OCI-LY7 (cell line): ENCODE measurements at regions not wholly inside any gene's neighbourhood (a gene's known extent, or its start where the extent isn't known, plus 50 kb on each side); places are given as distances from the start of the nearest gene placed in this dataset.

Source experiments
- BruUV-seq: library from RNA; stranded (reverse); fragments of 400-500 nt; replicated peaks from 2 replicates; lab custom pipeline; 2021; lab: Mats Ljungman, UMichigan
- CTCF ChIA-PET: fragments of 300-600 bp; sonication (Branson Sonifier 250); formaldehyde crosslinking; loops from one replicate; lab custom pipeline; 2022; ENCODE audit warnings: antibody characterized with exemption; ENCODE audit not compliant: unreplicated experiment; lab: Charles Lee
- POLR2A ChIA-PET: fragments of 300-600 bp; sonication (Branson Sonifier 250); formaldehyde crosslinking; loops from one replicate; lab custom pipeline; 2022; ENCODE audit warnings: antibody characterized with exemption; lab: Charles Lee
- DNase-seq: peaks from one replicate; pipeline ENCODE4 v3.0.0-alpha.2; 2015; ENCODE audit warnings: low spot score
- H2AFZ ChIP-seq: fragments of 200-600 bp; sonication (generic), shearing (Covaris generic); 2 replicates; pipeline ENCODE4 v1.6.1; 2014; ENCODE audit warnings: mild to moderate bottlenecking, antibody characterized with exemption, low read length, moderate library complexity
- H3K27ac ChIP-seq: fragments of 200-600 bp; sonication (generic); 2 replicates; pipeline ENCODE4 v1.5.1; 2014; ENCODE audit warnings: mixed run types, low read depth, mild to moderate bottlenecking, moderate library complexity, low read length, inconsistent platforms; ENCODE audit not compliant: poor library complexity, severe bottlenecking
- H3K36me3 ChIP-seq: fragments of 200-600 bp; sonication (generic); 2 replicates; pipeline ENCODE4 v1.6.1; 2014; ENCODE audit warnings: mild to moderate bottlenecking, antibody characterized with exemption, low read length, moderate library complexity, mixed read lengths; ENCODE audit not compliant: insufficient read depth
- H3K4me1 ChIP-seq: fragments of 200-600 bp; sonication (generic); 2 replicates; pipeline ENCODE4 v1.5.1; 2014; ENCODE audit warnings: mild to moderate bottlenecking, low read length; ENCODE audit not compliant: insufficient read depth, poor library complexity, severe bottlenecking
- H3K4me2 ChIP-seq: fragments of 200-600 bp; sonication (generic); 2 replicates; pipeline ENCODE4 v1.6.1; 2014; ENCODE audit warnings: mild to moderate bottlenecking, low read length
- H3K4me3 ChIP-seq: fragments of 200-600 bp; sonication (generic); 2 replicates; pipeline ENCODE4 v1.5.1; 2014; ENCODE audit warnings: mild to moderate bottlenecking, low read depth, low read length; ENCODE audit not compliant: poor library complexity, severe bottlenecking
- H3K79me2 ChIP-seq: fragments of 200-600 bp; sonication (generic); 2 replicates; pipeline ENCODE4 v1.6.1; 2016; ENCODE audit warnings: low read depth, mild to moderate bottlenecking, low read length, moderate library complexity, mixed read lengths; ENCODE audit not compliant: insufficient read depth
- H3K9me2 ChIP-seq: fragments of 200-600 bp; sonication (generic); 2 replicates; pipeline ENCODE4 v1.6.1; 2016; ENCODE audit warnings: mild to moderate bottlenecking, low read length, mixed read lengths; ENCODE audit not compliant: insufficient read depth
- H3K9me3 ChIP-seq: fragments of 200-600 bp; sonication (generic); 2 replicates; pipeline ENCODE4 v1.6.1; 2014; ENCODE audit warnings: mild to moderate bottlenecking, mixed run types, low read length, mixed read lengths
- H4K20me1 ChIP-seq: fragments of 200-600 bp; sonication (generic); 2 replicates; pipeline ENCODE4 v1.6.1; 2014; ENCODE audit warnings: mild to moderate bottlenecking, antibody characterized with exemption, low read length, moderate library complexity, mixed read lengths; ENCODE audit not compliant: insufficient read depth
- CTCF ChIP-seq: fragments of 200-600 bp; sonication (generic); conservative IDR thresholded peaks from 2 replicates; pipeline ENCODE4 v1.5.1; 2014; ENCODE audit warnings: mild to moderate bottlenecking, antibody characterized with exemption, low read length, moderate library complexity, mixed read lengths
- EZH2phosphoT487 ChIP-seq: fragments of 200-600 bp; sonication (generic); IDR thresholded peaks from 2 replicates; pipeline ENCODE4 v1.6.1; 2018; ENCODE audit warnings: low read depth, borderline replicate concordance, mild to moderate bottlenecking, mixed run types, antibody characterized with exemption, low read length, moderate library complexity, mixed read lengths
- intact Hi-C: fragments of 100-400 bp; cut with micrococcal nuclease; formaldehyde crosslinking; loops from one replicate; pipeline ENCODE4 v1.10.0; 2022; ENCODE audit not compliant: unreplicated experiment

- Histone ChIP-seq H3K9me3 (no peaks in the 10 kb centered on the region), H3K4me1 (no peaks in the 10 kb centered on the region), H2AFZ (no peak overlapping the region), H3K4me2 (no peak overlapping the region), H3K9me2 (no peaks in the 10 kb centered on the region), H3K4me3 (no peak overlapping the region), H3K79me2 (no peaks in the 10 kb centered on the region), H3K27ac (no peak overlapping the region), H4K20me1 (no peaks in the 10 kb centered on the region), H3K36me3 (no peaks in the 10 kb centered on the region)
- BruUV-seq: no TSS peak
- DNase-seq: no peak
- TF ChIP-seq EZH2phosphoT487 (no peak), CTCF (no peak)
- POLR2A ChIA-PET: interaction anchor here (0.6 kb wide), 1 partner anchor 156 kb away, joined by 4 read pairs; no protein-coding TSS in a partner anchor
- CTCF ChIA-PET: no interaction called here
- intact Hi-C loops: no loop called here
Measured at GRCh38 chr10:21296575-21297355, 228.7 kb downstream of the SKIDA1 start.

GRCh38 chr10:21293518-21294356, 231.7 kb downstream of the SKIDA1 start:
- no peaks in the 10 kb centered on the region for H3K9me2 ChIP-seq
- no peaks in the 10 kb centered on the region for H3K4me1 ChIP-seq
- no peaks in the 10 kb centered on the region for H3K36me3 ChIP-seq
- no peak overlapping the region for H3K27ac ChIP-seq
- no TSS peak for BruUV-seq
- H3K4me2 ChIP-seq: no peak overlapping the region
- no peaks in the 10 kb centered on the region for H3K79me2 ChIP-seq
- H4K20me1 ChIP-seq: no peaks in the 10 kb centered on the region
- H2AFZ ChIP-seq: no peak overlapping the region
- TF ChIP-seq CTCF: no peak
- TF ChIP-seq EZH2phosphoT487: no peak
- ChIA-PET POLR2A (interaction anchor here (0.5 to 0.7 kb wide), 4 partner anchors 44 to 1312 kb away, joined by 3 to 4 read pairs (median 4); no protein-coding TSS in a partner anchor), CTCF (interaction anchor here (0.6 kb wide), 1 partner anchor 26 kb away, joined by 3 read pairs; no protein-coding TSS in a partner anchor)
- no peak overlapping the region for H3K4me3 ChIP-seq
- intact Hi-C loops: no loop called here
- H3K9me3 ChIP-seq: no peaks in the 10 kb centered on the region
- DNase-seq: no peak
